Stomach smooth muscle (tissue), 2 donors: ENCODE measurements at regions not wholly inside any gene's neighbourhood (a gene's known extent, or its start where the extent isn't known, plus 50 kb on each side); places are given as distances from the start of the nearest gene placed in this dataset.

Experiments used
- H3K27ac ChIP-seq: one replicate; pipeline ENCODE4 v1.7.0; 2013; ENCODE audit warnings: mild to moderate bottlenecking, low read length, inconsistent platforms
- H3K27me3 ChIP-seq, 2 donors: one replicate each; pipeline ENCODE4 v1.7.0; 2013; ENCODE audit warnings: low read length in 2 of 2; ENCODE audit not compliant: insufficient read depth in 2 of 2, control insufficient read depth in 1 of 2
- H3K36me3 ChIP-seq, 2 donors: one replicate each; pipeline ENCODE4 v1.7.0; 2013; ENCODE audit warnings: low read length in 2 of 2; ENCODE audit not compliant: control insufficient read depth in 2 of 2, insufficient read depth in 2 of 2
- H3K4me1 ChIP-seq: one replicate; pipeline ENCODE4 v1.7.0; 2013; ENCODE audit warnings: low read length; ENCODE audit not compliant: control insufficient read depth, insufficient read depth
- H3K4me3 ChIP-seq, 2 donors: one replicate each; pipeline ENCODE4 v1.7.0; 2013; ENCODE audit warnings: low read length in 2 of 2
- H3K9ac ChIP-seq, 2 donors: one replicate each; pipeline ENCODE4 v1.7.0; 2013; ENCODE audit warnings: low read length in 2 of 2, mild to moderate bottlenecking in 1 of 2
- H3K9me3 ChIP-seq, 2 donors: one replicate each; pipeline ENCODE4 v1.7.0; 2013; ENCODE audit warnings: low read length in 2 of 2; ENCODE audit not compliant: control insufficient read depth in 2 of 2
- donor health status: healthy.
- donor health status: Pancreatic carcinoma.

- Histone ChIP-seq H3K36me3 (no peaks in the 10 kb centered on the region), H3K27me3 (no peaks in the 10 kb centered on the region), H3K4me1 (no peaks in the 10 kb centered on the region), H3K27ac (no peak overlapping the region), H3K4me3 (no peak overlapping the region), H3K9me3 (no peaks in the 10 kb centered on the region), H3K9ac (no peak overlapping the region)
Measured at GRCh38 chr1:88150330-88150729, 533.7 kb upstream of the PKN2 start.

- no peak overlapping the region for H3K9ac ChIP-seq
- no peaks in the 10 kb centered on the region for H3K27me3 ChIP-seq
- no peaks in the 10 kb centered on the region for H3K4me1 ChIP-seq
- H3K9me3 ChIP-seq: no peaks in the 10 kb centered on the region
- H3K27ac ChIP-seq: no peak overlapping the region
- no peaks in the 10 kb centered on the region for H3K36me3 ChIP-seq
- H3K4me3 ChIP-seq: no peak overlapping the region
Measured at GRCh38 chr1:88163187-88163586, 520.9 kb upstream of the PKN2 start.

GRCh38 chr1:88168126-88168525 is 515.9 kb upstream of the PKN2 start:
- Histone ChIP-seq H3K27me3 (no peaks in the 10 kb centered on the region), H3K27ac (no peak overlapping the region), H3K4me1 (no peaks in the 10 kb centered on the region), H3K9me3 (no peaks in the 10 kb centered on the region), H3K9ac (no peak overlapping the region), H3K36me3 (no peaks in the 10 kb centered on the region), H3K4me3 (no peak overlapping the region)

GRCh38 chr1:88169139-88169538 is 514.9 kb upstream of the PKN2 start:
- Histone ChIP-seq H3K36me3 (no peaks in the 10 kb centered on the region), H3K27ac (no peak overlapping the region), H3K27me3 (no peaks in the 10 kb centered on the region), H3K4me1 (no peaks in the 10 kb centered on the region), H3K9ac (no peak overlapping the region), H3K9me3 (no peaks in the 10 kb centered on the region), H3K4me3 (no peak overlapping the region)

- Histone ChIP-seq H3K36me3 (no peaks in the 10 kb centered on the region), H3K4me1 (no peaks in the 10 kb centered on the region)
Measured at GRCh38 chr1:88169939-88170338, 514.1 kb upstream of the PKN2 start.

GRCh38 chr1:88175120-88175630 is 508.9 kb upstream of the PKN2 start:
- no peak overlapping the region for H3K4me3 ChIP-seq
- no peaks in the 10 kb centered on the region for H3K27me3 ChIP-seq
- H3K9me3 ChIP-seq: no peaks in the 10 kb centered on the region
- no peak overlapping the region for H3K27ac ChIP-seq
- H3K4me1 ChIP-seq: peaks cover 6% of the 10 kb centered on the region
- no peak overlapping the region for H3K9ac ChIP-seq
- no peaks in the 10 kb centered on the region for H3K36me3 ChIP-seq

More at GRCh38 chr1:88169939-88170338, 514.1 kb upstream of the PKN2 start:
- Histone ChIP-seq H3K4me3 (no peak overlapping the region), H3K9me3 (no peaks in the 10 kb centered on the region), H3K27ac (no peak overlapping the region), H3K27me3 (no peaks in the 10 kb centered on the region), H3K9ac (no peak overlapping the region)

GRCh38 chr1:88175631-88176226 is 508.3 kb upstream of the PKN2 start:
- Histone ChIP-seq H3K4me3 (no peak overlapping the region), H3K9ac (no peak overlapping the region), H3K27ac (no peak overlapping the region), H3K9me3 (no peaks in the 10 kb centered on the region), H3K36me3 (no peaks in the 10 kb centered on the region), H3K4me1 (peaks cover 6% of the 10 kb centered on the region), H3K27me3 (no peaks in the 10 kb centered on the region)

GRCh38 chr1:88179943-88180342 is 504.1 kb upstream of the PKN2 start:
- Histone ChIP-seq H3K27me3 (no peaks in the 10 kb centered on the region), H3K36me3 (no peaks in the 10 kb centered on the region), H3K4me1 (peaks cover 6% of the 10 kb centered on the region), H3K27ac (no peak overlapping the region), H3K9ac (no peak overlapping the region), H3K4me3 (no peak overlapping the region), H3K9me3 (no peaks in the 10 kb centered on the region)

GRCh38 chr1:88180449-88181108 is 503.5 kb upstream of the PKN2 start:
- peaks cover 2% of the 10 kb centered on the region for H3K4me1 ChIP-seq
- H3K27me3 ChIP-seq: no peaks in the 10 kb centered on the region
- no peak overlapping the region for H3K27ac ChIP-seq
- no peaks in the 10 kb centered on the region for H3K9me3 ChIP-seq
- H3K36me3 ChIP-seq: no peaks in the 10 kb centered on the region
- H3K4me3 ChIP-seq: no peak overlapping the region
- no peak overlapping the region for H3K9ac ChIP-seq

GRCh38 chr1:88186911-88187310 is 497.2 kb upstream of the PKN2 start:
- Histone ChIP-seq H3K9ac (no peak overlapping the region), H3K36me3 (no peaks in the 10 kb centered on the region), H3K4me3 (no peak overlapping the region), H3K4me1 (no peaks in the 10 kb centered on the region), H3K27me3 (no peaks in the 10 kb centered on the region), H3K27ac (no peak overlapping the region), H3K9me3 (no peaks in the 10 kb centered on the region)

GRCh38 chr1:88188038-88188437 is 496.0 kb upstream of the PKN2 start:
- H3K27me3 ChIP-seq: no peaks in the 10 kb centered on the region
- no peak overlapping the region for H3K9ac ChIP-seq
- H3K36me3 ChIP-seq: no peaks in the 10 kb centered on the region
- H3K9me3 ChIP-seq: no peaks in the 10 kb centered on the region
- H3K4me3 ChIP-seq: no peak overlapping the region
- H3K27ac ChIP-seq: no peak overlapping the region
- no peaks in the 10 kb centered on the region for H3K4me1 ChIP-seq
